Body of pancreas (tissue), 4 donors: ENCODE measurements at regions not wholly inside any gene's neighbourhood (a gene's known extent, or its start where the extent isn't known, plus 50 kb on each side); places are given as distances from the start of the nearest gene placed in this dataset.

Experiments
- ATAC-seq: fragments of 150-250 bp; one replicate; pipeline ENCODE4 v1.9.1; 2016
- DNase-seq, 4 donors: peaks; one replicate each; pipeline ENCODE4 v3.0.0-alpha.2; 2019
- H3K27ac ChIP-seq, 4 donors: fragments of 200-600 bp; sonication (generic); 1 replicate in 3 of 4; 2 replicates in 1 of 4; pipeline versions ENCODE4 v1.5.1 to v1.6.1; 2016 to 2019; ENCODE audit warnings: mild to moderate bottlenecking in 1 of 4, mixed read lengths in 1 of 4, moderate library complexity in 1 of 4
- H3K27me3 ChIP-seq, 2 donors: fragments of 200-600 bp; sonication (generic); one replicate each; pipeline ENCODE4 v1.6.0; 2016; ENCODE audit warnings: mild to moderate bottlenecking in 1 of 2
- H3K36me3 ChIP-seq, 2 donors: fragments of 200-600 bp; sonication (generic); replicated peaks in 1 of 2; 2 replicates each; pipeline ENCODE4 v1.5.1; 2016; ENCODE audit warnings: low read depth in 2 of 2; ENCODE audit not compliant: insufficient read depth in 1 of 2
- H3K4me1 ChIP-seq: fragments of 200-600 bp; sonication (generic); one replicate; pipeline ENCODE4 v1.6.0; 2016
- H3K4me3 ChIP-seq, 2 donors: fragments of 200-600 bp; sonication (generic); 1 replicate in 1 of 2; 2 replicates in 1 of 2; pipeline ENCODE4 v1.5.1; 2016 to 2019
- H3K9me3 ChIP-seq, 3 donors: fragments of 200-600 bp; sonication (generic); 1 replicate in 2 of 3; 2 replicates in 1 of 3; pipeline ENCODE4 v1.5.1; 2016
- CTCF ChIP-seq, 7 experiments: fragments of 450-650 bp in 4 of 7; fragments of 200-600 bp in 3 of 7; sonication (generic) in 3 of 7; IDR thresholded peaks; one replicate each; pipeline ENCODE4 v1.5.1; 2016 to 2019; ENCODE audit warnings: antibody characterized with exemption in 7 of 7
- POLR2A ChIP-seq, 3 donors: fragments of 450-650 bp; IDR thresholded peaks; one replicate each; pipeline ENCODE4 v1.6.1; 2016; ENCODE audit warnings: antibody characterized with exemption in 3 of 3, mild to moderate bottlenecking in 2 of 3
- WGBS, 2 donors: methylation state at CpG; one replicate each; pipeline ENCODE4 v1.1.5; 2017; 5-methylcytosine and 5-hydroxymethylcytosine counted together
- intact Hi-C: fragments of 100-400 bp; cut with DNase I; formaldehyde crosslinking; loops from one replicate; pipeline ENCODE4 v1.15.1; 2023

- 67 to 72% methylated on average over 13 to 14 of the region's 14 CpGs for WGBS, 2 donors
- Histone ChIP-seq H3K4me3 (no peak overlapping the region), H3K4me1 (no peaks in the 10 kb centered on the region), H3K36me3 (no peaks in the 10 kb centered on the region), H3K27me3 (no peaks in the 10 kb centered on the region), H3K9me3 (no peaks in the 10 kb centered on the region), H3K27ac (no peak overlapping the region)
- intact Hi-C loops, result no loop called here
- DNase-seq, result no peak
- ATAC-seq, result no peak
- TF ChIP-seq POLR2A (IDR thresholded peaks at IDR 0.05), result no peak
- no peak for TF ChIP-seq CTCF (IDR thresholded peaks at IDR 0.05)
Observed at GRCh38 chr18:78788161-78788560, 191.5 kb upstream of the SALL3 start.

- intact Hi-C loops, result no loop called here
- H3K4me3 ChIP-seq, result no peak overlapping the region
- no peaks in the 10 kb centered on the region for H3K36me3 ChIP-seq
- no peaks in the 10 kb centered on the region for H3K4me1 ChIP-seq
- no peaks in the 10 kb centered on the region for H3K9me3 ChIP-seq
- 43 to 74% methylated on average over 1 to 11 of the region's 11 CpGs for WGBS, 2 donors
- no peaks in the 10 kb centered on the region for H3K27me3 ChIP-seq
- ATAC-seq, result no peak
- TF ChIP-seq CTCF (IDR thresholded peaks at IDR 0.05) (no peak), POLR2A (IDR thresholded peaks at IDR 0.05) (no peak)
- DNase-seq, result no peak
- no peak overlapping the region for H3K27ac ChIP-seq
Observed at GRCh38 chr18:78789850-78790249, 189.8 kb upstream of the SALL3 start.

GRCh38 chr18:78790511-78790910 lies 189.1 kb upstream of the SALL3 start:
- no peaks in the 10 kb centered on the region for H3K9me3 ChIP-seq
- H3K27me3 ChIP-seq, result no peaks in the 10 kb centered on the region
- intact Hi-C loops, result no loop called here
- H3K4me1 ChIP-seq, result no peaks in the 10 kb centered on the region
- H3K27ac ChIP-seq, result no peak overlapping the region
- no peaks in the 10 kb centered on the region for H3K36me3 ChIP-seq
- TF ChIP-seq POLR2A (IDR thresholded peaks at IDR 0.05) (no peak), CTCF (IDR thresholded peaks at IDR 0.05) (no peak)
- WGBS, 2 donors, result 79 to 81% methylated on average over 6 of the region's 6 CpGs
- DNase-seq, result no peak
- no peak for ATAC-seq
- no peak overlapping the region for H3K4me3 ChIP-seq

- WGBS, 2 donors, result 61 to 82% methylated on average over 11 of the region's 11 CpGs
- Histone ChIP-seq H3K27me3 (no peaks in the 10 kb centered on the region), H3K4me3 (no peak overlapping the region), H3K9me3 (no peaks in the 10 kb centered on the region), H3K4me1 (no peaks in the 10 kb centered on the region), H3K27ac (no peak overlapping the region), H3K36me3 (no peaks in the 10 kb centered on the region)
- intact Hi-C loops, result no loop called here
- DNase-seq (no peak), ATAC-seq (no peak)
- TF ChIP-seq POLR2A (IDR thresholded peaks at IDR 0.05) (no peak), CTCF (IDR thresholded peaks at IDR 0.05) (no peak)
Observed at GRCh38 chr18:78790960-78791359, 188.7 kb upstream of the SALL3 start.

- WGBS, 2 donors, result 62 to 83% methylated on average over 9 of the region's 9 CpGs
- DNase-seq (no peak), ATAC-seq (no peak)
- H3K27me3 ChIP-seq, result no peaks in the 10 kb centered on the region
- H3K4me3 ChIP-seq, result no peak overlapping the region
- intact Hi-C loops, result no loop called here
- H3K27ac ChIP-seq, result no peak overlapping the region
- H3K4me1 ChIP-seq, result no peaks in the 10 kb centered on the region
- no peak for TF ChIP-seq CTCF (IDR thresholded peaks at IDR 0.05)
- no peak for TF ChIP-seq POLR2A (IDR thresholded peaks at IDR 0.05)
- H3K36me3 ChIP-seq, result no peaks in the 10 kb centered on the region
- no peaks in the 10 kb centered on the region for H3K9me3 ChIP-seq
Observed at GRCh38 chr18:78792094-78792493, 187.5 kb upstream of the SALL3 start.
